ENCODE measurements at regions not wholly inside any gene's neighbourhood (a gene's known extent, or its start where the extent isn't known, plus 50 kb on each side); places are given as distances from the start of the nearest gene placed in this dataset.

- no peak for TF ChIP-seq ZNF354B (CRISPR knock-in tag; IDR thresholded peaks at IDR 0.05)
- no peak for TF ChIP-seq KDM1A (IDR thresholded peaks at IDR 0.05)
- TF ChIP-seq SPI1 (IDR thresholded peaks at IDR 0.05; ENCODE audit: borderline replicate concordance, low read depth, low read length) = no peak
- TF ChIP-seq XRCC5 (IDR thresholded peaks at IDR 0.05; ENCODE audit: low read depth, low read length) = no peak
- no peak for TF ChIP-seq XRCC3 (IDR thresholded peaks at IDR 0.05)
- TF ChIP-seq POLR2G (IDR thresholded peaks at IDR 0.05; ENCODE audit: low read depth, low read length) = no peak
- no peak for TF ChIP-seq DNMT1 (IDR thresholded peaks at IDR 0.05)
- TF ChIP-seq ZBTB8A (IDR thresholded peaks at IDR 0.05; ENCODE audit: partially characterized antibody) = no peak
- no peak for TF ChIP-seq MEIS2 (IDR thresholded peaks at IDR 0.05; ENCODE audit: partially characterized antibody)
- TF ChIP-seq HNRNPL (IDR thresholded peaks at IDR 0.05; ENCODE audit: low read depth, low read length) = no peak
- TF ChIP-seq FOXJ3 (CRISPR knock-in tag; IDR thresholded peaks at IDR 0.05) = no peak
Observed at GRCh38 chr9:135016876-135017275, 70.6 kb upstream of the OLFM1 start.
